Stomach (tissue), 4 donors: ENCODE measurements at regions not wholly inside any gene's neighbourhood (a gene's known extent, or its start where the extent isn't known, plus 50 kb on each side); places are given as distances from the start of the nearest gene placed in this dataset.

Experiments used
- CTCF ChIP-seq, 7 experiments: fragments of 450-650 bp in 4 of 7; fragments of 200-600 bp in 3 of 7; sonication (generic) in 3 of 7; IDR thresholded peaks; one replicate each; pipeline ENCODE4 v1.5.1; 2016 to 2019; ENCODE audit warnings: antibody characterized with exemption in 7 of 7, control low read depth in 2 of 7, mild to moderate bottlenecking in 1 of 7
- EP300 ChIP-seq: sonication (generic); formaldehyde crosslinking; IDR thresholded peaks from one replicate; pipeline ENCODE4 v1.6.1; 2017; ENCODE audit warnings: antibody characterized with exemption
- POLR2AphosphoS5 ChIP-seq, 3 donors: sonication (generic); formaldehyde crosslinking; IDR thresholded peaks; one replicate each; pipeline ENCODE4 v1.6.1; 2016; ENCODE audit warnings: antibody characterized with exemption in 3 of 3

- no peak for TF ChIP-seq POLR2AphosphoS5 (IDR thresholded peaks at IDR 0.05)
- no peak for TF ChIP-seq CTCF (IDR thresholded peaks at IDR 0.05)
- no peak for TF ChIP-seq EP300
Observed at GRCh38 chr10:60711496-60711895, 66.8 kb upstream of the CDK1 start.
